ENCODE measurements at regions not wholly inside any gene's neighbourhood (a gene's known extent, or its start where the extent isn't known, plus 50 kb on each side); places are given as distances from the start of the nearest gene placed in this dataset.

GRCh38 chr2:138132108-138132507 is 167.8 kb downstream of the HNMT start:
- no peak overlapping the region for H3K4me3 ChIP-seq
- no peaks in the 10 kb centered on the region for H3K4me1 ChIP-seq (ENCODE audit: insufficient read depth)
- no peaks in the 10 kb centered on the region for H3K79me2 ChIP-seq
- H3K27me3 ChIP-seq, result no peaks in the 10 kb centered on the region
- no peaks in the 10 kb centered on the region for H3K9me2 ChIP-seq (replicated peaks; ENCODE audit: insufficient read depth)
- 96% methylated on average over 1 of the region's 1 CpG for WGBS (ENCODE audit: low lambda C conversion rate, missing lambda C conversion rate)
- H3K36me3 ChIP-seq (replicated peaks; ENCODE audit: insufficient read depth, low read depth), result no peaks in the 10 kb centered on the region
- no peak overlapping the region for H3K4me2 ChIP-seq
- no peaks in the 10 kb centered on the region for H3K9me3 ChIP-seq (ENCODE audit: low read depth)
- no peak overlapping the region for H3K27ac ChIP-seq
- no peaks in the 10 kb centered on the region for H4K20me1 ChIP-seq (ENCODE audit: insufficient read depth, poor library complexity, severe bottlenecking)
- H2AFZ ChIP-seq, result no peak overlapping the region
- DNase-seq (ENCODE audit: low spot score), result no peak
- TF ChIP-seq EZH2 (IDR thresholded peaks at IDR 0.05; ENCODE audit: borderline replicate concordance) (no peak), CTCF (IDR thresholded peaks at IDR 0.05; ENCODE audit: poor library complexity) (no peak), EZH2phosphoT487 (IDR thresholded peaks at IDR 0.05; ENCODE audit: low read depth, severe bottlenecking, unreplicated experiment) (no peak)

GRCh38 chr2:138137949-138138348 is 173.7 kb downstream of the HNMT start:
- no peak for DNase-seq (ENCODE audit: low spot score)
- TF ChIP-seq CTCF (IDR thresholded peaks at IDR 0.05; ENCODE audit: poor library complexity), result no peak
- no peak for TF ChIP-seq EZH2phosphoT487 (IDR thresholded peaks at IDR 0.05; ENCODE audit: low read depth, severe bottlenecking, unreplicated experiment)
- TF ChIP-seq EZH2 (IDR thresholded peaks at IDR 0.05; ENCODE audit: borderline replicate concordance), result no peak
- Histone ChIP-seq H3K27ac (peak overlapping the region; percentile 50), H2AFZ (no peak overlapping the region), H3K4me3 (no peak overlapping the region), H4K20me1 (ENCODE audit: insufficient read depth, poor library complexity, severe bottlenecking) (no peaks in the 10 kb centered on the region), H3K79me2 (no peaks in the 10 kb centered on the region), H3K9me3 (ENCODE audit: low read depth) (no peaks in the 10 kb centered on the region), H3K27me3 (no peaks in the 10 kb centered on the region), H3K4me2 (no peak overlapping the region), H3K36me3 (replicated peaks; ENCODE audit: insufficient read depth, low read depth) (no peaks in the 10 kb centered on the region), H3K9me2 (replicated peaks; ENCODE audit: insufficient read depth) (no peaks in the 10 kb centered on the region), H3K4me1 (ENCODE audit: insufficient read depth) (no peaks in the 10 kb centered on the region)

- 95% methylated on average over 2 of the region's 2 CpGs for WGBS (ENCODE audit: low lambda C conversion rate, missing lambda C conversion rate)
- Histone ChIP-seq H3K9me2 (replicated peaks; ENCODE audit: insufficient read depth) (no peaks in the 10 kb centered on the region), H3K79me2 (no peaks in the 10 kb centered on the region), H3K36me3 (replicated peaks; ENCODE audit: insufficient read depth, low read depth) (no peaks in the 10 kb centered on the region), H3K27ac (no peak overlapping the region), H2AFZ (no peak overlapping the region), H3K27me3 (no peaks in the 10 kb centered on the region), H3K4me2 (no peak overlapping the region), H3K4me1 (ENCODE audit: insufficient read depth) (no peaks in the 10 kb centered on the region), H4K20me1 (ENCODE audit: insufficient read depth, poor library complexity, severe bottlenecking) (no peaks in the 10 kb centered on the region), H3K4me3 (no peak overlapping the region), H3K9me3 (ENCODE audit: low read depth) (no peaks in the 10 kb centered on the region)
- DNase-seq (ENCODE audit: low spot score), result no peak
- TF ChIP-seq EZH2 (IDR thresholded peaks at IDR 0.05; ENCODE audit: borderline replicate concordance), result no peak
- no peak for TF ChIP-seq CTCF (IDR thresholded peaks at IDR 0.05; ENCODE audit: poor library complexity)
- no peak for TF ChIP-seq EZH2phosphoT487 (IDR thresholded peaks at IDR 0.05; ENCODE audit: low read depth, severe bottlenecking, unreplicated experiment)
Observed at GRCh38 chr2:138147796-138148195, 183.5 kb downstream of the HNMT start.

- Histone ChIP-seq H4K20me1 (ENCODE audit: insufficient read depth, poor library complexity, severe bottlenecking) (no peaks in the 10 kb centered on the region), H3K9me3 (ENCODE audit: low read depth) (no peaks in the 10 kb centered on the region), H2AFZ (no peak overlapping the region), H3K79me2 (no peaks in the 10 kb centered on the region), H3K9me2 (replicated peaks; ENCODE audit: insufficient read depth) (no peaks in the 10 kb centered on the region), H3K27me3 (no peaks in the 10 kb centered on the region), H3K4me2 (no peak overlapping the region), H3K4me3 (no peak overlapping the region), H3K36me3 (replicated peaks; ENCODE audit: insufficient read depth, low read depth) (no peaks in the 10 kb centered on the region), H3K4me1 (ENCODE audit: insufficient read depth) (no peaks in the 10 kb centered on the region), H3K27ac (no peak overlapping the region)
- TF ChIP-seq CTCF (IDR thresholded peaks at IDR 0.05; ENCODE audit: poor library complexity) (no peak), EZH2phosphoT487 (IDR thresholded peaks at IDR 0.05; ENCODE audit: low read depth, severe bottlenecking, unreplicated experiment) (no peak), EZH2 (IDR thresholded peaks at IDR 0.05; ENCODE audit: borderline replicate concordance) (no peak)
- no peak for DNase-seq (ENCODE audit: low spot score)
- 89% methylated on average over 1 of the region's 1 CpG for WGBS (ENCODE audit: low lambda C conversion rate, missing lambda C conversion rate)
Observed at GRCh38 chr2:138155304-138155703, 191.0 kb downstream of the HNMT start.

Measured in hepatocyte (in vitro differentiated cells).